ENCODE measurements at regions not wholly inside any gene's neighbourhood (a gene's known extent, or its start where the extent isn't known, plus 50 kb on each side); places are given as distances from the start of the nearest gene placed in this dataset.

DNA sequence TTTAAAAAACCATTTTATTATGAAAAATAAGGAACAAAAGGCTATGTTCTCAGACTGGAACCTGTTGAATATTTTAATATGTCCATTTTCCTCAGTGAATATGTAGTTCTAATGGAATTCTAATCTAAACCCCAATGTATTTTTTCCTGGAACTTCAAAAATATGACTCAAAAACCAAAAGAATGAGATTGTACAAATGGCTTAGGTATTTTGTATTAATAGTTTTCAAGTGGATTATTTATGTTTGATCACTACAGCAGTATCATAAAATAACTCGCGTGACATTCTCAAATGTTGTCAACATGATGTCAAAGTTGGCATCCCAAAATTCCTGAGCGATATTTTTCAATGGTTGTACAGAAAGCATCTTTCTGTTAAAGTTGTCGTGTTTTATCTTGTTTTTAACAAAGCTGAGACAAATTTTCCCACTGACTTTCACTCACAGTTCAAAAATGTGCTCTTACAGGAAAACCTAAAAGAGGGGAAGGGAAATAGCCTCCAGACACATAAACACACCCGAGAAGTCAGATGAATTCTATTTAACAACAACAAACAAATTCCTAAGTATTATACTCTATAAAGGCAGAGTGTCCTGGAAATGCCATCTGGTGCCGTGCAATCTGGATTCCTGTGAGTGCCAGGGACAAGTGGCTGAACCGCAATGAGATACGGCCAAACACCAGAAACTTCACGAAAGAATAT lies 68.1 kb upstream of the TAS2R1 start:
- DNase-seq (ENCODE audit: low spot score): no peak

GRCh38 chr5:9692576-9692975 lies 62.4 kb upstream of the TAS2R1 start:
- DNase-seq (ENCODE audit: low spot score): no peak

- no peak for DNase-seq (ENCODE audit: low spot score)
Measured at GRCh38 chr5:9691261-9691660, 61.1 kb upstream of the TAS2R1 start.

- no peak for DNase-seq (ENCODE audit: low spot score)
Measured at GRCh38 chr5:9690751-9691150, 60.6 kb upstream of the TAS2R1 start.

GRCh38 chr5:9686216-9686615 lies 56.1 kb upstream of the TAS2R1 start:
- no peak for DNase-seq (ENCODE audit: low spot score)

DNA sequence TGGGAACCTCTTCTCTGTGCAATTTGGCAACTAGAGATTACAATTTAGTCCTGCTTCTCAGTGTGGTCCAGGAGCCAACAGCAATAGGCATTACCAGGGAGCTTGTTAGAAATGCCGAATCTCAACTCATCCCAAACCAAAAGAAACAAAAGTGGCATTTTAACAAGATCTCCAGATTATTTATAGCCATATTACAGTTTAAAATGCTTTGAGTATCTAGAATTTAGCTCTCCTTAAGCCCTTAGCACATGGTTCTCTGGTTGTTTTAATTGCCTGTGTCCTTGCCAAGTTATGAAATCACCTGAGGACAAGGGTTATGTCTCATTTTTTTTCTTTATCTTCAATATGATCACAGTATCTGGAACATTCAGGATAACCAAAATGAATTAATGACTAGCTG lies 51.6 kb upstream of the TAS2R1 start:
- DNase-seq (ENCODE audit: low spot score): no peak
